Panc1 (cell line): ENCODE measurements at regions not wholly inside any gene's neighbourhood (a gene's known extent, or its start where the extent isn't known, plus 50 kb on each side); places are given as distances from the start of the nearest gene placed in this dataset.

ENCODE experiments used
- ATAC-seq: fragments of 200-7000 bp; cut with Tn5 transposase; 2 replicates; pipeline ENCODE4 v1.9.1; 2020; ENCODE audit warnings: mild to moderate bottlenecking, moderate library complexity
- BruUV-seq: library from RNA; stranded (reverse); fragments of 400-500 nt; replicated peaks from 2 replicates; lab custom pipeline; 2021; lab: Mats Ljungman, UMichigan
- CTCF ChIA-PET: fragments of 300-600 bp; sonication (Branson Sonifier 250); formaldehyde crosslinking; loops from one replicate; lab custom pipeline; 2022; ENCODE audit warnings: antibody characterized with exemption; lab: Charles Lee
- POLR2A ChIA-PET: fragments of 300-600 bp; sonication (Branson Sonifier 250); formaldehyde crosslinking; loops from one replicate; lab custom pipeline; 2022; ENCODE audit warnings: antibody characterized with exemption; lab: Charles Lee
- DNase-seq: peaks from one replicate; pipeline ENCODE4 v3.0.0-alpha.2; 2010; ENCODE audit warnings: low read depth, low spot score
- H3K27ac ChIP-seq: 2 replicates; pipeline ENCODE4 v1.5.1; 2011; ENCODE audit warnings: mild to moderate bottlenecking, low read length, inconsistent platforms
- H3K27me3 ChIP-seq: fragments of 200-500 bp; sonication (Bioruptor generic); 2 replicates; pipeline ENCODE4 v1.6.0; 2014; ENCODE audit warnings: low read length, inconsistent platforms; ENCODE audit not compliant: control insufficient read depth, insufficient read depth
- H3K36me3 ChIP-seq: fragments of 200-500 bp; sonication (Bioruptor generic); 2 replicates; pipeline ENCODE4 v1.5.1; 2014; ENCODE audit warnings: inconsistent platforms, mild to moderate bottlenecking, low read length, moderate library complexity; ENCODE audit not compliant: control insufficient read depth, insufficient read depth
- H3K4me1 ChIP-seq: 2 replicates; pipeline ENCODE4 v1.5.1; 2011; ENCODE audit warnings: inconsistent platforms, mild to moderate bottlenecking, low read length, moderate library complexity; ENCODE audit not compliant: control insufficient read depth, insufficient read depth
- H3K4me3 ChIP-seq, 2 experiments: 2 replicates each; pipeline ENCODE4 v1.5.1; 2011 to 2012; ENCODE audit warnings: low read depth in 2 of 2, low read length in 2 of 2, mild to moderate bottlenecking in 2 of 2, inconsistent platforms in 1 of 2, moderate library complexity in 1 of 2
- H3K9me3 ChIP-seq: fragments of 200-500 bp; sonication (Bioruptor generic); 2 replicates; pipeline ENCODE4 v1.5.1; 2014; ENCODE audit warnings: low read depth, mild to moderate bottlenecking, inconsistent platforms, low read length, moderate library complexity; ENCODE audit not compliant: control insufficient read depth, insufficient read depth
- CTCF ChIP-seq: fragments of 450-650 bp; IDR thresholded peaks from 2 replicates; pipeline ENCODE4 v1.5.1; 2017; ENCODE audit warnings: mild to moderate bottlenecking
- POLR2AphosphoS5 ChIP-seq: IDR thresholded peaks from 2 replicates; pipeline ENCODE4 v1.6.1; 2012; ENCODE audit warnings: mild to moderate bottlenecking, low read depth, low read length, moderate library complexity
- REST ChIP-seq, 2 experiments: IDR thresholded peaks; 2 replicates each; pipeline ENCODE4 v1.6.1; 2011 to 2012; ENCODE audit warnings: low read depth in 2 of 2, control low read depth in 1 of 2, low read length in 1 of 2, mild to moderate bottlenecking in 1 of 2, moderate library complexity in 1 of 2; ENCODE audit not compliant: insufficient read depth in 1 of 2
- SIN3A ChIP-seq: IDR thresholded peaks from 2 replicates; pipeline ENCODE4 v1.6.1; 2012; ENCODE audit warnings: low read depth, mild to moderate bottlenecking, low read length, moderate library complexity, borderline replicate concordance; ENCODE audit not compliant: insufficient read depth
- TCF7L2 ChIP-seq: IDR thresholded peaks from 2 replicates; pipeline ENCODE4 v1.6.1; 2011; ENCODE audit warnings: mild to moderate bottlenecking, low read depth, low read length, inconsistent platforms
- in situ Hi-C: cut with HindIII; loops from 2 replicates; pipeline ENCODE4 v1.10.0; 2016; ENCODE audit warnings: low sequenced_read_pairs, low pct_unique_long_range_greater_than_20kb
- intact Hi-C: fragments of 100-400 bp; cut with micrococcal nuclease; formaldehyde crosslinking; loops from one replicate; pipeline ENCODE4 v1.10.0; 2022; ENCODE audit not compliant: unreplicated experiment

- H3K9me3 ChIP-seq, result no peaks in the 10 kb centered on the region
- ChIA-PET CTCF (interaction anchor here (0.8 to 1.3 kb wide), 2 partner anchors 7 to 109 kb away, joined by 10 to 13 read pairs; no protein-coding TSS in a partner anchor), POLR2A (interaction anchor here (0.7 kb wide), 1 partner anchor 644 kb away, joined by 12 read pairs; no protein-coding TSS in a partner anchor)
- BruUV-seq, result no TSS peak
- H3K36me3 ChIP-seq, result no peaks in the 10 kb centered on the region
- in situ Hi-C loops (no loop called here), intact Hi-C loops (loop anchor here (1.0 to 10.0 kb wide), 4 partner anchors 110 to 519 kb away; no protein-coding TSS in a partner anchor)
- H3K4me1 ChIP-seq, result peaks cover 8% of the 10 kb centered on the region; the same call in 1 of the 2 replicates
- TF ChIP-seq REST (IDR thresholded peaks at IDR 0.05; ENCODE audit: insufficient read depth in 1 of 2, low read depth in 2 of 2, low read length in 1 of 2) (no peak), TCF7L2 (no peak), POLR2AphosphoS5 (no peak), CTCF (no peak), SIN3A (no peak)
- DNase-seq (no peak), ATAC-seq (peak; percentile 35)
- H3K4me3 ChIP-seq, result peak overlapping the region in 1 of 2 experiments; percentile 43; a peak in 1 of 4 replicates
- no peak overlapping the region for H3K27ac ChIP-seq
- peaks cover 2% of the 10 kb centered on the region; the same call in 1 of the 2 replicates for H3K27me3 ChIP-seq
These were observed 227.5 kb upstream of the IGF1R start for GRCh38 chr15:98420837-98421236.

GRCh38 chr15:98421419-98422129 is 226.8 kb upstream of the IGF1R start:
- no peak for DNase-seq
- BruUV-seq, result no TSS peak
- intact Hi-C loops, result loop anchor here (5.0 to 10.0 kb wide), 3 partner anchors 237 to 519 kb away; no protein-coding TSS in a partner anchor
- Histone ChIP-seq H3K4me3 (peak overlapping the region; percentile 29 to 43), H3K9me3 (no peaks in the 10 kb centered on the region), H3K36me3 (no peaks in the 10 kb centered on the region), H3K27me3 (peaks cover 2% of the 10 kb centered on the region; the same call in 1 of the 2 replicates), H3K27ac (no peak overlapping the region), H3K4me1 (peaks cover 8% of the 10 kb centered on the region; the same call in 1 of the 2 replicates)
- in situ Hi-C loops, result no loop called here
- ATAC-seq, result peak; percentile 89
- TF ChIP-seq TCF7L2, result no peak
- peak; percentile 98 for TF ChIP-seq CTCF
- ChIA-PET CTCF (interaction anchor here (0.6 to 1.3 kb wide), 2 partner anchors 23 to 110 kb away, joined by 4 to 13 read pairs (median 9); no protein-coding TSS in a partner anchor), POLR2A (no interaction called here)
